ENCODE measurements at regions not wholly inside any gene's neighbourhood (a gene's known extent, or its start where the extent isn't known, plus 50 kb on each side); places are given as distances from the start of the nearest gene placed in this dataset.

DNA sequence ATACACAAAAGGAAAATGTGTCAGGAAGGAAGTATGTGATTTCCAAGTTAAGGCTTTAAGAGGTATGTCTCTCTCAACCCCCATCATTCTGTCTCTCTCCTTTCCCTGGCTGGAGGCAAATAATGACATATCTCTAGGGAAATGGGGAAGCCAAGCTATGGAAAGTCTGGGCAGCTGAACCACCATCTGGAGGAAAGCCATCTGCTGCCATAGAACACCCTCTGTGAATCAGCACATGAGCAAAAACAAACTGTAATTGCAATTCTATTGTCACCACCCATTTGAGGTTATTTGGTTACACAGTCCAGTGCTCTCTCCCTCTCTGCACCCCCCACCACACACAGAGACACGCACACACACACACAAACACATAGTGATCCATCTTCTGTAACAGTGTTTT lies 766.2 kb downstream of the FLRT2 start:
- no peaks in the 10 kb centered on the region for H3K27me3 ChIP-seq (replicated peaks; ENCODE audit: insufficient read depth, low read length)
- no peaks in the 10 kb centered on the region for H3K4me1 ChIP-seq (ENCODE audit: low read length)
- DNase-seq, result no peak
- H3K9ac ChIP-seq (ENCODE audit: low read length), result no peak overlapping the region
- H3K9me3 ChIP-seq (replicated peaks; ENCODE audit: insufficient read depth, low read length), result no peaks in the 10 kb centered on the region
- H2AFZ ChIP-seq (ENCODE audit: low read length), result no peak overlapping the region
- TF ChIP-seq EZH2 (optimal IDR thresholded peaks at IDR 0.05; ENCODE audit: low read depth, low read length) (no peak), EZH2phosphoT487 (IDR thresholded peaks at IDR 0.05; ENCODE audit: low read length) (no peak)
- TF ChIP-seq, protein P1, sequence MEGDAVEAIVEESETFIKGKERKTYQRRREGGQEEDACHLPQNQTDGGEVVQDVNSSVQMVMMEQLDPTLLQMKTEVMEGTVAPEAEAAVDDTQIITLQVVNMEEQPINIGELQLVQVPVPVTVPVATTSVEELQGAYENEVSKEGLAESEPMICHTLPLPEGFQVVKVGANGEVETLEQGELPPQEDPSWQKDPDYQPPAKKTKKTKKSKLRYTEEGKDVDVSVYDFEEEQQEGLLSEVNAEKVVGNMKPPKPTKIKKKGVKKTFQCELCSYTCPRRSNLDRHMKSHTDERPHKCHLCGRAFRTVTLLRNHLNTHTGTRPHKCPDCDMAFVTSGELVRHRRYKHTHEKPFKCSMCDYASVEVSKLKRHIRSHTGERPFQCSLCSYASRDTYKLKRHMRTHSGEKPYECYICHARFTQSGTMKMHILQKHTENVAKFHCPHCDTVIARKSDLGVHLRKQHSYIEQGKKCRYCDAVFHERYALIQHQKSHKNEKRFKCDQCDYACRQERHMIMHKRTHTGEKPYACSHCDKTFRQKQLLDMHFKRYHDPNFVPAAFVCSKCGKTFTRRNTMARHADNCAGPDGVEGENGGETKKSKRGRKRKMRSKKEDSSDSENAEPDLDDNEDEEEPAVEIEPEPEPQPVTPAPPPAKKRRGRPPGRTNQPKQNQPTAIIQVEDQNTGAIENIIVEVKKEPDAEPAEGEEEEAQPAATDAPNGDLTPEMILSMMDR (IDR thresholded peaks at IDR 0.05; ENCODE audit: low read length), result no peak
- H3K36me3 ChIP-seq (replicated peaks; ENCODE audit: insufficient read depth, low read length), result no peaks in the 10 kb centered on the region
- no peaks in the 10 kb centered on the region for H3K79me2 ChIP-seq (ENCODE audit: low read length)
- no peak overlapping the region for H3K4me2 ChIP-seq (ENCODE audit: low read depth, low read length)
- no peaks in the 10 kb centered on the region for H3F3A ChIP-seq (ENCODE audit: insufficient read depth, low read length)
- H4K20me1 ChIP-seq (ENCODE audit: insufficient read depth, low read length), result no peaks in the 10 kb centered on the region
- H3K9me2 ChIP-seq (replicated peaks; ENCODE audit: insufficient read depth, low read length), result no peaks in the 10 kb centered on the region
- no peak overlapping the region for H3K4me3 ChIP-seq (ENCODE audit: low read length)
- no peak overlapping the region for H3K27ac ChIP-seq (ENCODE audit: low read length)

DNA sequence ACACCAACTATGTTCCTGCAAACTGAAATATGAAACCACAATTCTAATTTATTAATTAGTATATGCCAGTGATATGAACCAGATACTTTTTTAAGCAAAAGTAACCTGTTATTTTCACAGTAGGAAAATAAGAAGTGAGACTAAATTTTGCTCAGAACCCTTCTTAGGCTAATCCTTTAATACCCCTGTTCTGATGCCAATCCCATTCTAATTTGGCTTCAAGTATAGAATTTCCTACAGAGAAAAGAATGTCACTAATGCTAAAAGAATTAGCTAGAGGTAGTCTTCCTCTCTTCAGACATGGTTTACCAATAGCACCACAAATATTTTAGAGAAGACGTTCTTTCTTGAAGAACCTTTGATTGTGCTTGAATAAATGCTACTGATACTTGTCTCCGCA lies 758.4 kb downstream of the FLRT2 start:
- no peak overlapping the region for H3K9ac ChIP-seq (ENCODE audit: low read length)
- no peaks in the 10 kb centered on the region for H4K20me1 ChIP-seq (ENCODE audit: insufficient read depth, low read length)
- no peak overlapping the region for H3K27ac ChIP-seq (ENCODE audit: low read length)
- H3K4me1 ChIP-seq (ENCODE audit: low read length), result no peaks in the 10 kb centered on the region
- no peaks in the 10 kb centered on the region for H3K9me2 ChIP-seq (replicated peaks; ENCODE audit: insufficient read depth, low read length)
- no peaks in the 10 kb centered on the region for H3K79me2 ChIP-seq (ENCODE audit: low read length)
- H3K36me3 ChIP-seq (replicated peaks; ENCODE audit: insufficient read depth, low read length), result no peaks in the 10 kb centered on the region
- H3F3A ChIP-seq (ENCODE audit: insufficient read depth, low read length), result no peaks in the 10 kb centered on the region
- no peaks in the 10 kb centered on the region for H3K9me3 ChIP-seq (replicated peaks; ENCODE audit: insufficient read depth, low read length)
- no peak overlapping the region for H3K4me3 ChIP-seq (ENCODE audit: low read length)
- no peak overlapping the region for H3K4me2 ChIP-seq (ENCODE audit: low read depth, low read length)
- H2AFZ ChIP-seq (ENCODE audit: low read length), result no peak overlapping the region
- no peak for DNase-seq
- TF ChIP-seq, protein P1 (IDR thresholded peaks at IDR 0.05; ENCODE audit: low read length), result no peak
- TF ChIP-seq EZH2 (optimal IDR thresholded peaks at IDR 0.05; ENCODE audit: low read depth, low read length) (no peak), EZH2phosphoT487 (IDR thresholded peaks at IDR 0.05; ENCODE audit: low read length) (no peak)
- H3K27me3 ChIP-seq (replicated peaks; ENCODE audit: insufficient read depth, low read length), result no peaks in the 10 kb centered on the region

DNA sequence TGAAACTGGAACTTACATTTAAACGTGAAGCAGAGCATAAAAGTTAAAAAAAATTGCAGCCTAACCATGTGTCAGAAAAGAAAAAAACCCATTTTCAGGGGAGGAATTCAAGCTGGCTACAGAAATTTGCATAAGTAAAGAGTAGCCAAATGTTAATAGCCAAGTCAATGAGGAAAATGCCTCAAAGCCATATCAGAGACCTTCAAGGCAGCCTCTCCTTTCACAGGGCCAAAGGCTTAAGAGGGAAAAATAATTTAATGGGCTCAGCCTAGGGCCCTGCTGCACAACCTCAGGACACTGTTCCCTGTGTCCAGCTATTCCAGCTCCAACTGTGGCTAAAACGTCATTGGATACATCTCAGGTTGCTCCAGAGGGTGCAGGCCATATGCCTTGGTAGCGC lies 749.5 kb downstream of the FLRT2 start:
- no peak for TF ChIP-seq EZH2phosphoT487 (IDR thresholded peaks at IDR 0.05; ENCODE audit: low read length)
- TF ChIP-seq, protein P1 (IDR thresholded peaks at IDR 0.05; ENCODE audit: low read length), result no peak
- TF ChIP-seq EZH2 (optimal IDR thresholded peaks at IDR 0.05; ENCODE audit: low read depth, low read length), result no peak
- Histone ChIP-seq H3F3A (ENCODE audit: insufficient read depth, low read length) (no peaks in the 10 kb centered on the region), H4K20me1 (ENCODE audit: insufficient read depth, low read length) (no peaks in the 10 kb centered on the region), H3K9ac (ENCODE audit: low read length) (no peak overlapping the region), H3K9me2 (replicated peaks; ENCODE audit: insufficient read depth, low read length) (no peaks in the 10 kb centered on the region), H3K27me3 (replicated peaks; ENCODE audit: insufficient read depth, low read length) (no peaks in the 10 kb centered on the region), H3K9me3 (replicated peaks; ENCODE audit: insufficient read depth, low read length) (no peaks in the 10 kb centered on the region), H3K4me3 (ENCODE audit: low read length) (no peak overlapping the region), H3K4me2 (ENCODE audit: low read depth, low read length) (no peak overlapping the region), H3K79me2 (ENCODE audit: low read length) (no peaks in the 10 kb centered on the region), H3K27ac (ENCODE audit: low read length) (no peak overlapping the region), H3K36me3 (replicated peaks; ENCODE audit: insufficient read depth, low read length) (no peaks in the 10 kb centered on the region), H2AFZ (ENCODE audit: low read length) (no peak overlapping the region), H3K4me1 (ENCODE audit: low read length) (no peaks in the 10 kb centered on the region)
- no peak for DNase-seq
